ENCODE measurements at regions not wholly inside any gene's neighbourhood (a gene's known extent, or its start where the extent isn't known, plus 50 kb on each side); places are given as distances from the start of the nearest gene placed in this dataset.

- TF ChIP-seq CTCF (IDR thresholded peaks at IDR 0.05) = no peak
- no peak for TF ChIP-seq POLR2A (IDR thresholded peaks at IDR 0.05)
These were observed 173.4 kb upstream of the BMP4 start for GRCh38 chr14:54129850-54130640.

All from right lobe of liver (tissue), 4 donors.